ENCODE measurements at regions not wholly inside any gene's neighbourhood (a gene's known extent, or its start where the extent isn't known, plus 50 kb on each side); places are given as distances from the start of the nearest gene placed in this dataset.

- TF ChIP-seq GATA2 (IDR thresholded peaks at IDR 0.05; ENCODE audit: insufficient read depth, insufficient read length, low read depth, low read length), result no peak
- TF ChIP-seq CTCF (IDR thresholded peaks at IDR 0.05; ENCODE audit: extremely low read depth in 1 of 2, insufficient read depth in 1 of 2, low read depth in 1 of 2, low read length in 2 of 2), result no peak
- no peak for TF ChIP-seq POLR2AphosphoS5 (IDR thresholded peaks at IDR 0.05; ENCODE audit: insufficient read depth, low read depth, low read length)
Measured at GRCh38 chr5:23033864-23034263, 180.7 kb upstream of the CDH12 start.
